IMR-90 (cell line): ENCODE measurements at regions not wholly inside any gene's neighbourhood (a gene's known extent, or its start where the extent isn't known, plus 50 kb on each side); places are given as distances from the start of the nearest gene placed in this dataset.

Experiments
- ATAC-seq: fragments of 200-7000 bp; cut with Tn5 transposase; 2 replicates; pipeline ENCODE4 v1.9.1; 2020; ENCODE audit warnings: low read depth, mild to moderate bottlenecking, moderate library complexity
- BruUV-seq: library from RNA; stranded (reverse); fragments of 400-500 nt; replicated peaks from 2 replicates; lab custom pipeline; 2021; lab: Mats Ljungman, UMichigan
- CTCF ChIA-PET: fragments of 300-600 bp; formaldehyde crosslinking; extraction: SDS; loops from one replicate; lab custom pipeline; 2021; ENCODE audit warnings: antibody characterized with exemption; lab: Yijun Ruan, JAX
- POLR2A ChIA-PET: fragments of 300-600 bp; sonication (Branson Sonifier 250); formaldehyde crosslinking; loops from one replicate; lab custom pipeline; 2022; ENCODE audit warnings: antibody characterized with exemption; ENCODE audit not compliant: unreplicated experiment; lab: Charles Lee
- DNase-seq: peaks from one replicate; pipeline ENCODE4 v3.0.0; 2013
- H2AFZ ChIP-seq: replicated peaks from 2 replicates; pipeline ENCODE3; 2013; ENCODE audit warnings: low read length, mild to moderate bottlenecking; ENCODE audit not compliant: poor library complexity
- H2AK5ac ChIP-seq: 2 replicates; pipeline ENCODE4 v1.6.1; 2013; ENCODE audit warnings: low read depth, low read length, inconsistent platforms
- H2AK9ac ChIP-seq: replicated peaks from 2 replicates; pipeline ENCODE3; 2013; ENCODE audit warnings: mild to moderate bottlenecking, low read depth, low read length, moderate library complexity; ENCODE audit not compliant: poor library complexity
- H2BK120ac ChIP-seq: 2 replicates; pipeline ENCODE4 v1.6.1; 2013; ENCODE audit warnings: low read depth, low read length, inconsistent platforms
- H2BK15ac ChIP-seq: 3 replicates; pipeline ENCODE4 v1.6.1; 2013; ENCODE audit warnings: low read depth, low read length, inconsistent platforms
- H2BK20ac ChIP-seq: 2 replicates; pipeline ENCODE4 v1.6.1; 2013; ENCODE audit warnings: low read depth, mild to moderate bottlenecking, inconsistent platforms, low read length, moderate library complexity
- H2BK5ac ChIP-seq: 2 replicates; pipeline ENCODE4 v1.6.1; 2013; ENCODE audit warnings: mild to moderate bottlenecking, low read depth, low read length, inconsistent platforms; ENCODE audit not compliant: poor library complexity, severe bottlenecking
- H3K14ac ChIP-seq: replicated peaks from 2 replicates; pipeline ENCODE4 v1.6.1; 2013; ENCODE audit warnings: low read depth, low read length, inconsistent platforms
- H3K18ac ChIP-seq: 2 replicates; pipeline ENCODE4 v1.6.1; 2013; ENCODE audit warnings: low read depth, low read length, control low read depth
- H3K23ac ChIP-seq: 2 replicates; pipeline ENCODE4 v1.6.1; 2013; ENCODE audit warnings: low read depth, low read length, inconsistent platforms
- H3K27ac ChIP-seq: 2 replicates; pipeline ENCODE4 v1.5.1; 2013; ENCODE audit warnings: mild to moderate bottlenecking, control low read depth, low read length; ENCODE audit not compliant: insufficient read depth
- H3K27me3 ChIP-seq: 2 replicates; pipeline ENCODE4 v1.6.1; 2013; ENCODE audit warnings: low read length; ENCODE audit not compliant: control insufficient read depth, insufficient read depth
- H3K36me3 ChIP-seq: 2 replicates; pipeline ENCODE4 v1.6.1; 2013; ENCODE audit warnings: low read length, mixed read lengths; ENCODE audit not compliant: control insufficient read depth, insufficient read depth
- H3K4ac ChIP-seq: 2 replicates; pipeline ENCODE4 v1.6.1; 2013; ENCODE audit warnings: low read depth, low read length, inconsistent platforms
- H3K4me1 ChIP-seq: 2 replicates; pipeline ENCODE4 v1.6.1; 2013; ENCODE audit warnings: low read length, mixed read lengths; ENCODE audit not compliant: control insufficient read depth, insufficient read depth
- H3K4me2 ChIP-seq: 2 replicates; pipeline ENCODE4 v1.6.1; 2013; ENCODE audit warnings: low read depth, mild to moderate bottlenecking, control low read depth, low read length, moderate library complexity
- H3K4me3 ChIP-seq: 2 replicates; pipeline ENCODE4 v1.5.1; 2013; ENCODE audit warnings: low read depth, mild to moderate bottlenecking, control low read depth, low read length, moderate library complexity; ENCODE audit not compliant: insufficient read depth
- H3K56ac ChIP-seq: 2 replicates; pipeline ENCODE4 v1.6.1; 2013; ENCODE audit warnings: low read length, inconsistent platforms; ENCODE audit not compliant: insufficient read depth; ENCODE audit errors: extremely low read depth
- H3K79me1 ChIP-seq, 2 experiments: 2 replicates each; pipeline ENCODE4 v1.6.1; 2013; ENCODE audit warnings: low read length in 2 of 2, inconsistent platforms in 1 of 2, low read depth in 1 of 2
- H3K9ac ChIP-seq: 2 replicates; pipeline ENCODE4 v1.6.1; 2013; ENCODE audit warnings: low read depth, low read length, control low read depth
- H3K9me1 ChIP-seq: 2 replicates; pipeline ENCODE4 v1.6.1; 2013; ENCODE audit warnings: low read length, inconsistent platforms; ENCODE audit not compliant: insufficient read depth
- H3K9me3 ChIP-seq: 2 replicates; pipeline ENCODE4 v1.6.1; 2013; ENCODE audit warnings: low read length; ENCODE audit not compliant: control insufficient read depth, insufficient read depth
- H4K20me1 ChIP-seq: 2 replicates; pipeline ENCODE4 v1.6.1; 2013; ENCODE audit warnings: low read length, inconsistent platforms; ENCODE audit not compliant: insufficient read depth
- H4K5ac ChIP-seq: 2 replicates; pipeline ENCODE4 v1.6.1; 2013; ENCODE audit warnings: mild to moderate bottlenecking, low read depth, low read length, control low read depth
- H4K8ac ChIP-seq, 2 experiments: 2 replicates each; pipeline ENCODE4 v1.6.1; 2013; ENCODE audit warnings: low read depth in 2 of 2, low read length in 2 of 2, control low read depth in 1 of 2, inconsistent platforms in 1 of 2
- H4K91ac ChIP-seq: 2 replicates; pipeline ENCODE4 v1.6.1; 2013; ENCODE audit warnings: low read depth, low read length, inconsistent platforms; ENCODE audit not compliant: insufficient read depth
- BHLHE40 ChIP-seq: fragments of 150-350 bp; IDR thresholded peaks from 2 replicates; pipeline ENCODE4 v1.6.1; 2016; ENCODE audit warnings: mild to moderate bottlenecking, low read depth, low read length
- ELK1 ChIP-seq: fragments of 150-350 bp; IDR thresholded peaks from 2 replicates; pipeline ENCODE4 v1.6.1; 2016; ENCODE audit warnings: low read depth, mild to moderate bottlenecking, low read length, moderate library complexity, borderline replicate concordance
- NFE2L2 ChIP-seq: fragments of 150-350 bp; IDR thresholded peaks from 2 replicates; pipeline ENCODE4 v1.6.1; 2016; ENCODE audit warnings: low read depth, mild to moderate bottlenecking, low read length
- WGBS, 2 experiments: methylation state at CpG; one replicate each; pipeline versions ENCODE4 v1.1.5 to v1.1.7; 2013; ENCODE audit warnings: missing lambda C conversion rate in 2 of 2; ENCODE audit not compliant: insufficient read length in 1 of 2; ENCODE audit errors: extremely low coverage in 2 of 2; 5-methylcytosine and 5-hydroxymethylcytosine counted together
- dilution Hi-C: fragments of 300-500 bp; cut with HindIII; formaldehyde crosslinking; loops from one replicate; pipeline ENCODE4 v1.14.3; 2018; ENCODE audit warnings: low sequenced_read_pairs; ENCODE audit not compliant: unreplicated experiment
- in situ Hi-C: fragments of 300-500 bp; cut with MboI; formaldehyde crosslinking; loops from 3 replicates; pipeline ENCODE4 v1.14.3; 2019; ENCODE audit warnings: low sequenced_read_pairs, inconsistent platforms, mixed read lengths
- intact Hi-C: fragments of 100-400 bp; cut with micrococcal nuclease; formaldehyde crosslinking; loops from 2 replicates; pipeline ENCODE4 v1.10.0; 2022

DNA sequence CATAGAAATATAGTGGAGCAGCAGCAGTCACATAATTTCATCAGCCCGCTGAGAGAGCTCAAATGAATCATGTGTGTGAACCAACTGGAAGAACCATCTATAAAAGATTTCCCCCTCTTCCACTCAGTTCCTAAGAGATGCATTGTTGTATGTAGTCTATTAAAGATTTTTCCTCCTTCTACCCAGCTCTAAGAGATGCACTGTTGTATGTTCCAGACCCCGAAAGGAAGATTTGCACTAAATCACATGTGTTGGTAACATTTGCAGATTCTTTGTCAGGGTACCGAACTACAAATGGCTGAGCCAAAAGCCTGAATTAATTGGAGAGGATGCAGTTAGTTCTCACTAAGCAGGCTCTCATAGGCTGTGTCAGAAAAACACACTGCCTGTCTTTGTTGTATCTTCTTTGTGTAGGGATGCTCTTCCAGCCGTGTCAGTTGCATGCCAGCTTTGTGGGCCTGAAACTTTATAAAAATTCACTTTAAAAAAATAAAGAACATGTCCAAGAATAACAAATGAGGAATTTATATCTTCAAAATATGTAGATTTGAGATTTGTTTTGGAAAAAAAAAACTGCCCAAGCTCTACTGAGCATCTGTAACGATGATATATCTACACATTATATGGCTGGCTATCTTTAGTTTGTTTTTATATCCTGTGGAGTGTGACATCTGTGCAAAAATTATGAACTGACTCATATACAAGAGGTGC lies 223.1 kb downstream of the MZT1 start:
- CTCF ChIA-PET: no interaction called here

More for the DNA sequence above, 223.1 kb downstream of the MZT1 start:
- in situ Hi-C loops: no loop called here
- no peaks in the 10 kb centered on the region for H3K79me1 ChIP-seq
- no peak for TF ChIP-seq ELK1
- TF ChIP-seq BHLHE40: no peak
- TF ChIP-seq NFE2L2: no peak
- no peak overlapping the region for H2BK20ac ChIP-seq
- dilution Hi-C loops: no loop called here
- no peak overlapping the region for H3K9ac ChIP-seq
- H3K4me1 ChIP-seq: no peaks in the 10 kb centered on the region
- no peaks in the 10 kb centered on the region for H4K20me1 ChIP-seq
- no peak overlapping the region for H3K56ac ChIP-seq
- H3K4ac ChIP-seq: no peak overlapping the region
- H3K9me1 ChIP-seq: no peaks in the 10 kb centered on the region
- no peak overlapping the region for H4K91ac ChIP-seq
- no peak overlapping the region for H2AFZ ChIP-seq
- H3K14ac ChIP-seq: no peak overlapping the region
- 68% methylated on average over 2 of the region's 5 CpGs; no CpG with 5 or more reads in 1 of the 2 experiments for WGBS, 2 experiments
- DNase-seq (no peak), ATAC-seq (no peak)
- H2AK5ac ChIP-seq: no peak overlapping the region
- no peak overlapping the region for H3K18ac ChIP-seq
- H3K27me3 ChIP-seq: no peaks in the 10 kb centered on the region
- no peak overlapping the region for H2BK5ac ChIP-seq
- POLR2A ChIA-PET: no interaction called here
- no peak overlapping the region for H3K23ac ChIP-seq
- H2AK9ac ChIP-seq: no peak overlapping the region
- intact Hi-C loops: no loop called here
- no peaks in the 10 kb centered on the region for H3K36me3 ChIP-seq
- no peak overlapping the region for H4K8ac ChIP-seq
- no peak overlapping the region for H3K27ac ChIP-seq
- H2BK15ac ChIP-seq: no peak overlapping the region
- H3K4me3 ChIP-seq: no peak overlapping the region
- H4K5ac ChIP-seq: no peak overlapping the region
- H3K9me3 ChIP-seq: no peaks in the 10 kb centered on the region
- no peak overlapping the region for H3K4me2 ChIP-seq
- no TSS peak for BruUV-seq
- H2BK120ac ChIP-seq: no peak overlapping the region
